Nephron (organoid): ENCODE measurements at regions not wholly inside any gene's neighbourhood (a gene's known extent, or its start where the extent isn't known, plus 50 kb on each side); places are given as distances from the start of the nearest gene placed in this dataset.

Experiments
- H3K27ac Mint-ChIP-seq, 3 experiments: 2 replicates each; pipeline ENCODE4 v1.8.0; 2020; ENCODE audit warnings: mixed read lengths in 3 of 3, mild to moderate bottlenecking in 2 of 3, moderate library complexity in 1 of 3
- H3K27me3 Mint-ChIP-seq: 2 replicates; pipeline ENCODE4 v1.8.0; 2021; ENCODE audit warnings: low read depth, mild to moderate bottlenecking, moderate library complexity, mixed read lengths
- H3K36me3 Mint-ChIP-seq: 2 replicates; pipeline ENCODE4 v1.8.0; 2020; ENCODE audit warnings: low read depth, mixed read lengths
- H3K4me1 Mint-ChIP-seq: 2 replicates; pipeline ENCODE4 v1.8.0; 2020; ENCODE audit warnings: mixed read lengths
- H3K4me3 Mint-ChIP-seq, 3 experiments: 2 replicates each; pipeline ENCODE4 v1.8.0; 2020; ENCODE audit warnings: mild to moderate bottlenecking in 3 of 3, mixed read lengths in 3 of 3, moderate library complexity in 2 of 3
- H3K9me3 Mint-ChIP-seq: 2 replicates; pipeline ENCODE4 v1.8.0; 2020; ENCODE audit warnings: mixed read lengths
- TF ChIP-seq, protein P1 (sequence below), 3 experiments: fragments of 200-600 bp; sonication (generic); IDR thresholded peaks; one replicate each; pipeline ENCODE4 v1.5.0; 2021; ENCODE audit warnings: antibody characterized with exemption in 3 of 3; ENCODE audit not compliant: unreplicated experiment in 3 of 3

DNA sequence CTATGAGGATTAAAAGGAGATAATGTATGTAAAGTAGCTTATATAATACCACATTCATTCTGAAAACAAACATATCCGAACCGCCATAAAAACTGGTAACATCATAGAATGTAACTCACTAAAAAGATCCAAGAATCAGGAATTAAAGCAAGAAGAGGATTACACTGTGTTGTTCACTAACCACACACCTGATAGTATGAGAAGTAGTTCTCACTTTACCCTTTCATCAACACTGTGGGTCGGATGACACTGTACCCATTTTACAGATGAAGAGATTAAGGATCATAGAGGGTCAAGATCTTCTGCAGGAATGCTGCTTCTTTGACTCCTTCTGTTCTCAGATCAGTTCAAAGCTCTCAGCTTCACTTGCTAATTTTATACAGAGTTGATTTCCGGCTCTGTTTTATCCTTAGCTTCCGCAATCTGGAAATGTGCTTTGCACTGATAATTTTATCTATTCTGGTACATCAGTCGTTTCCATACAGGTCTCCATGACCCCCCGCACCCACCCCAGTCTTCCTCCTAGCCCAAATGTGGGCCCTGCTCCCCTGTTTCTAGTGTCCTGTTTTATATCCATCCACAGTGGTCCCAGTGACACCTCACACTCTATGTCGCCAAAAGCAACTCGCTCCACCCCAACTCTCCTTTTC is 288.6 kb upstream of the CCL2 start:
- TF ChIP-seq, protein P1, sequence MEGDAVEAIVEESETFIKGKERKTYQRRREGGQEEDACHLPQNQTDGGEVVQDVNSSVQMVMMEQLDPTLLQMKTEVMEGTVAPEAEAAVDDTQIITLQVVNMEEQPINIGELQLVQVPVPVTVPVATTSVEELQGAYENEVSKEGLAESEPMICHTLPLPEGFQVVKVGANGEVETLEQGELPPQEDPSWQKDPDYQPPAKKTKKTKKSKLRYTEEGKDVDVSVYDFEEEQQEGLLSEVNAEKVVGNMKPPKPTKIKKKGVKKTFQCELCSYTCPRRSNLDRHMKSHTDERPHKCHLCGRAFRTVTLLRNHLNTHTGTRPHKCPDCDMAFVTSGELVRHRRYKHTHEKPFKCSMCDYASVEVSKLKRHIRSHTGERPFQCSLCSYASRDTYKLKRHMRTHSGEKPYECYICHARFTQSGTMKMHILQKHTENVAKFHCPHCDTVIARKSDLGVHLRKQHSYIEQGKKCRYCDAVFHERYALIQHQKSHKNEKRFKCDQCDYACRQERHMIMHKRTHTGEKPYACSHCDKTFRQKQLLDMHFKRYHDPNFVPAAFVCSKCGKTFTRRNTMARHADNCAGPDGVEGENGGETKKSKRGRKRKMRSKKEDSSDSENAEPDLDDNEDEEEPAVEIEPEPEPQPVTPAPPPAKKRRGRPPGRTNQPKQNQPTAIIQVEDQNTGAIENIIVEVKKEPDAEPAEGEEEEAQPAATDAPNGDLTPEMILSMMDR (IDR thresholded peaks at IDR 0.05; ENCODE audit: unreplicated experiment in 3 of 3), result no peak
- H3K27me3 Mint-ChIP-seq, result peaks cover 33% of the 10 kb centered on the region
- H3K4me3 Mint-ChIP-seq, result no peak overlapping the region
- H3K36me3 Mint-ChIP-seq, result no peaks in the 10 kb centered on the region
- peaks cover 6% of the 10 kb centered on the region for H3K4me1 Mint-ChIP-seq
- H3K27ac Mint-ChIP-seq, result no peak overlapping the region
- no peaks in the 10 kb centered on the region for H3K9me3 Mint-ChIP-seq

DNA sequence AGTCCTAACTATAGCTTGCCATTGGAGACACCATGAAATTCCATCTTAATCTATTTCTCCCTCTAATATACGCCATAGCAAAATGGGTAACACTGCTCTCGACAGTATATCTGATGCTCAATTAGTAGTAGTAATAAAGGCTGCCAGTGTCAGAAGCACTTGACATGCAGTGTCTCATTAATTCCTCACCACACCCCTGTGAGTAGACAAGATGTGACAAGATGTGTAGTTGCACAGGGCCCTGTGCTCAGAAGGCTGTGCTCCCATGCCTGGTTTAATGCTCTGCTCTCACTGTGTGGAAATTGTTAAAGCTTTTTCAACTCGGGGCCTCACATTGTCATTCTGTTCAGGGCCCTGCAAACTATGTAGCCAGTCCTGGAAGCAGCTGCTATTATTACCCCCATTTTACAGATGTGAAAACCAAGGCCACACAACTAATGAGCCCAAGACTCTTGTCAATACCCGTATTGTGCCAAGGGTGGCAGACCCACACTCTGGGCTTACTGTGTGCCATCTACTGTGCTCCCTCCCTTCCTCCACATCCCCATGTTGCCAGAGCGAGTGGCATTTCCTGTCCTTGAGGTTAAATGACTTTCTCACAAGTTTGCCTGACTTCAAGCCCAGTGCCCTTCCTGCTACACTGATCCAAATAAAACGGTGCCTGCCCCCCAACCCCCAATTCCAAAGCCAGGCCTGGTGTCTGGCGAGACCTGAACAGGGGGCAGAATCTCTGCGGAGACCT is 287.3 kb upstream of the CCL2 start:
- no peaks in the 10 kb centered on the region for H3K9me3 Mint-ChIP-seq
- H3K4me1 Mint-ChIP-seq, result peaks cover 6% of the 10 kb centered on the region
- no peak overlapping the region for H3K4me3 Mint-ChIP-seq
- peaks cover 26% of the 10 kb centered on the region for H3K27me3 Mint-ChIP-seq
- TF ChIP-seq, protein P1 (IDR thresholded peaks at IDR 0.05; ENCODE audit: unreplicated experiment in 3 of 3), result no peak
- H3K36me3 Mint-ChIP-seq, result no peaks in the 10 kb centered on the region
- H3K27ac Mint-ChIP-seq, result no peak overlapping the region

DNA sequence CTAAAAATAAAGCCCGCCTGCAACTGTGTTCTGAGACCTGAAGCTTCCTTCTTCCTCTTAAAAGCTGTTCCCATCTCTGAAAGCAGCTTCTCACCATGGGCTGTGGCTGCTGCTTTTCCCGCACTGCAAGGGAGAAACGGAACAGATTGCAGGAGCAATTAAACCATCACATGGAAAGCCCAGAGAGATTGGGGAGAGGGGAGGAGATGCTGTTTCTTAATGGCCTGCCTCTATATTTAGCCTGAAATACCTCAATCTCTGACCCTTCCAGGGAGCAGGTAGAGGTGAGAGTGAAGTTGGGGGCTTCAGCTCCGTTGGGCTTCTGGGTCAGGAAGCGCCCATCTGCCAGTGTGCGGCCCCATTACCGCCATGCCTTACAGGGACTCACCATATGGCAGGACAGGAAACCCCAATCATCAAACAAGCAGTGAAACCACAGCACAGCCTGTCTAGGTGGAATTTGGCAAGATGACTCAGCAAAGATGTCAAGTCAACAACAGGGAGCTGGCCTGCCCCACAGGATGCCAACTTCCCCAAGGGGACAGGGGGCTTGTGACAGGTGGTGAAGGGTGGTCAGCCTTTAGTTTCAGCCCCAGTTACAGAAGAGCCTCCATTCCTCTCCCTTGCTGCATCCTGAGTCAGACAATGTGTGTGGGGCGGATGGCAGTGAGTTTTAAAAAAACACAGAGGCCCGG is 286.6 kb upstream of the CCL2 start:
- Mint-ChIP-seq H3K9me3 (no peaks in the 10 kb centered on the region), H3K4me3 (no peak overlapping the region), H3K36me3 (no peaks in the 10 kb centered on the region), H3K27ac (no peak overlapping the region), H3K4me1 (peaks cover 6% of the 10 kb centered on the region), H3K27me3 (peaks cover 32% of the 10 kb centered on the region)
- TF ChIP-seq, protein P1 (IDR thresholded peaks at IDR 0.05; ENCODE audit: unreplicated experiment in 3 of 3), result no peak

DNA sequence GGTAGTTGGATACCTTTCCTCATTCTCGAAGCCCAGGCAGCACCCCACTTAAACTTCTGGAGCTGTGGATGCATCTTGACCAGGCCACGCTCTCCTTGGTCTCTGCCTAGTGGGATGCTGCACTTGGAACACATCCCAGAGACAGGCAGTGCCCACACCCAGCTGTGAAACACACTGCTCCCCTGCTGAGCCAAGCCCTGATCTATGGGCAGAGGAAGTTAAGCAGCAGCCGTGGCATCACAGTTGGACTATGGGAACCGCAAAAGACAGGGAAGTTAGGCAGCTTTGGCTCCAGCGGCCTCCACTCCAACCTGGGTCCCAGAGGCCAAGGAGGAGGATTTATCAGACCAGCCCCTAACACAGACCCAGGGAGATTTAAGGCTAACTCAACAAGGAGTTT is 284.8 kb upstream of the CCL2 start:
- Mint-ChIP-seq H3K27ac (no peak overlapping the region), H3K9me3 (peaks cover 2% of the 10 kb centered on the region), H3K4me3 (no peak overlapping the region), H3K27me3 (peaks cover 49% of the 10 kb centered on the region), H3K36me3 (no peaks in the 10 kb centered on the region), H3K4me1 (peaks cover 6% of the 10 kb centered on the region)
- TF ChIP-seq, protein P1 (IDR thresholded peaks at IDR 0.05; ENCODE audit: unreplicated experiment in 3 of 3), result no peak

DNA sequence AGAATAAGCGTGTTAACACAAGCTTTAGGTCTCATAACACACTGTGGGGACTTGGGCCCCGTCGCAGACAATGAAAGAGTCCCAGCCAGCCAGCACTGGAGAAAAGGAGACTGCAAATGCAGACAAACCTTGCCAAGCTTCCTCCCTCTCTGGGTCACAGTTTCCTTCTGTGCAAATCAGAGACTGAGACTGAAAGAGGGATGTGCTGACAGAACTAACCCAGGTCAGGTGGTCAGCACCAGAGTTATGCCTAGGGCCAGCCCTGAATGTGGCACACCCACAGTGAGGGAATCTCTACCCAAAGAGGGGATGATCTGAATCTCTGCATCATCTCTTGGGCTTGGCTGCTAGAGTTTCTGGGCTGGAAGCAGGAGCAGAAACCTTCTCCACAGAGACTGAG is 282.3 kb upstream of the CCL2 start:
- Mint-ChIP-seq H3K4me1 (peaks cover 18% of the 10 kb centered on the region), H3K4me3 (no peak overlapping the region), H3K27me3 (peaks cover 52% of the 10 kb centered on the region), H3K27ac (no peak overlapping the region), H3K9me3 (peaks cover 3% of the 10 kb centered on the region), H3K36me3 (no peaks in the 10 kb centered on the region)
- TF ChIP-seq, protein P1 (IDR thresholded peaks at IDR 0.05; ENCODE audit: unreplicated experiment in 3 of 3), result no peak
